ENCODE measurements at regions not wholly inside any gene's neighbourhood (a gene's known extent, or its start where the extent isn't known, plus 50 kb on each side); places are given as distances from the start of the nearest gene placed in this dataset.

GRCh38 chr13:106159295-106160195 lies 375.9 kb downstream of the EFNB2 start:
- Histone ChIP-seq H3K4me1 (ENCODE audit: insufficient read depth, low read length, severe bottlenecking) (no peaks in the 10 kb centered on the region), H3K36me3 (ENCODE audit: insufficient read depth, low read length) (no peaks in the 10 kb centered on the region), H3K9me2 (ENCODE audit: low read depth, low read length) (no peaks in the 10 kb centered on the region), H3K4me3 (ENCODE audit: low read depth, low read length, poor library complexity, severe bottlenecking) (no peak overlapping the region), H3K9ac (ENCODE audit: low read length) (no peak overlapping the region), H3K9me3 (ENCODE audit: low read length) (no peaks in the 10 kb centered on the region), H3F3A (ENCODE audit: insufficient read depth, low read length) (no peaks in the 10 kb centered on the region), H2AFZ (ENCODE audit: low read length) (no peak overlapping the region), H4K20me1 (ENCODE audit: insufficient read depth, low read length) (no peaks in the 10 kb centered on the region), H3K4me2 (ENCODE audit: low read length) (no peak overlapping the region), H3K79me2 (ENCODE audit: insufficient read depth, low read length) (no peaks in the 10 kb centered on the region), H3K27me3 (ENCODE audit: insufficient read depth, low read length) (no peaks in the 10 kb centered on the region), H3K27ac (ENCODE audit: low read depth, low read length, poor library complexity, severe bottlenecking) (no peak overlapping the region)
- no peak for TF ChIP-seq CTCF (IDR thresholded peaks at IDR 0.05; ENCODE audit: low read length)
- TF ChIP-seq EZH2 (IDR thresholded peaks at IDR 0.05; ENCODE audit: borderline replicate concordance, low read length): no peak

GRCh38 chr13:106156468-106156867 lies 379.0 kb downstream of the EFNB2 start:
- Histone ChIP-seq H3K4me3 (ENCODE audit: low read depth, low read length, poor library complexity, severe bottlenecking) (no peak overlapping the region), H3K9me3 (ENCODE audit: low read length) (no peaks in the 10 kb centered on the region), H3K27ac (ENCODE audit: low read depth, low read length, poor library complexity, severe bottlenecking) (no peak overlapping the region), H2AFZ (ENCODE audit: low read length) (no peak overlapping the region), H3K36me3 (ENCODE audit: insufficient read depth, low read length) (no peaks in the 10 kb centered on the region), H3K9ac (ENCODE audit: low read length) (no peak overlapping the region), H3K27me3 (ENCODE audit: insufficient read depth, low read length) (no peaks in the 10 kb centered on the region), H3K4me2 (ENCODE audit: low read length) (no peak overlapping the region), H3K9me2 (ENCODE audit: low read depth, low read length) (no peaks in the 10 kb centered on the region), H3K4me1 (ENCODE audit: insufficient read depth, low read length, severe bottlenecking) (no peaks in the 10 kb centered on the region), H3K79me2 (ENCODE audit: insufficient read depth, low read length) (no peaks in the 10 kb centered on the region), H4K20me1 (ENCODE audit: insufficient read depth, low read length) (no peaks in the 10 kb centered on the region), H3F3A (ENCODE audit: insufficient read depth, low read length) (no peaks in the 10 kb centered on the region)
- TF ChIP-seq EZH2 (IDR thresholded peaks at IDR 0.05; ENCODE audit: borderline replicate concordance, low read length) (no peak), CTCF (IDR thresholded peaks at IDR 0.05; ENCODE audit: low read length) (no peak)

GRCh38 chr13:106155411-106155810 lies 380.1 kb downstream of the EFNB2 start:
- Histone ChIP-seq H3K9ac (ENCODE audit: low read length) (no peak overlapping the region), H4K20me1 (ENCODE audit: insufficient read depth, low read length) (no peaks in the 10 kb centered on the region), H3K27ac (ENCODE audit: low read depth, low read length, poor library complexity, severe bottlenecking) (no peak overlapping the region), H3K4me1 (ENCODE audit: insufficient read depth, low read length, severe bottlenecking) (no peaks in the 10 kb centered on the region), H3K79me2 (ENCODE audit: insufficient read depth, low read length) (no peaks in the 10 kb centered on the region), H3K9me3 (ENCODE audit: low read length) (no peaks in the 10 kb centered on the region), H3F3A (ENCODE audit: insufficient read depth, low read length) (no peaks in the 10 kb centered on the region), H2AFZ (ENCODE audit: low read length) (no peak overlapping the region), H3K27me3 (ENCODE audit: insufficient read depth, low read length) (no peaks in the 10 kb centered on the region), H3K36me3 (ENCODE audit: insufficient read depth, low read length) (no peaks in the 10 kb centered on the region), H3K9me2 (ENCODE audit: low read depth, low read length) (no peaks in the 10 kb centered on the region), H3K4me3 (ENCODE audit: low read depth, low read length, poor library complexity, severe bottlenecking) (no peak overlapping the region), H3K4me2 (ENCODE audit: low read length) (no peak overlapping the region)
- no peak for TF ChIP-seq CTCF (IDR thresholded peaks at IDR 0.05; ENCODE audit: low read length)
